HepG2 (cell line): ENCODE measurements at regions not wholly inside any gene's neighbourhood (a gene's known extent, or its start where the extent isn't known, plus 50 kb on each side); places are given as distances from the start of the nearest gene placed in this dataset.

Source experiments
- ATAC-seq: fragments of 200-7000 bp; cut with Tn5 transposase; 3 replicates; pipeline ENCODE4 v1.9.1; 2020; ENCODE audit warnings: mild to moderate bottlenecking, moderate library complexity
- BruUV-seq: library from RNA; stranded (reverse); fragments of 400-500 nt; replicated peaks from 2 replicates; lab custom pipeline; 2021; lab: Mats Ljungman, UMichigan
- CTCF ChIA-PET: fragments of 300-600 bp; formaldehyde crosslinking; extraction: SDS; loops from one replicate; lab custom pipeline; 2021; ENCODE audit warnings: low total read pairs, inconsistent platforms, low intra/inter-chr PET ratio; lab: Yijun Ruan, JAX
- POLR2A ChIA-PET: fragments of 350-600 bp; sonication (Branson Sonifier 250); formaldehyde crosslinking; loops from one replicate; lab custom pipeline; 2020; ENCODE audit warnings: antibody characterized with exemption, inconsistent platforms; lab: Yijun Ruan, JAX
- DNase-seq: peaks from one replicate; pipeline ENCODE4 v3.0.0-alpha.2; 2015; ENCODE audit warnings: low spot score
- FAIRE-seq: peaks from 3 replicates; lab custom pipeline; 2011; peaks lifted over from hg19 to GRCh38; lab: Jason Lieb, UNC
- H2AFZ ChIP-seq: one replicate; pipeline ENCODE4 v1.6.1; 2011; ENCODE audit warnings: low read length, inconsistent platforms
- H3K27ac ChIP-seq: fragments of 300-600 bp; 3 replicates; pipeline ENCODE4 v1.8.0; 2011; ENCODE audit warnings: mixed run types, mild to moderate bottlenecking, mixed read lengths, low read length, inconsistent platforms; ENCODE audit not compliant: insufficient read depth; ENCODE audit errors: extremely low read length
- H3K27me3 ChIP-seq, 2 experiments: fragments of 200-600 bp in 1 of 2; 2 replicates in 1 of 2; 3 replicates in 1 of 2; pipeline versions ENCODE4 v1.6.0 to v1.8.0; 2011; ENCODE audit warnings: low read length in 2 of 2, mild to moderate bottlenecking in 2 of 2, moderate library complexity in 2 of 2, inconsistent platforms in 1 of 2; ENCODE audit not compliant: insufficient read depth in 2 of 2, control insufficient read depth in 1 of 2
- H3K36me3 ChIP-seq, 2 experiments: fragments of 200-600 bp in 1 of 2; replicated peaks in 1 of 2; 2 replicates in 1 of 2; 3 replicates in 1 of 2; pipeline versions ENCODE4 v1.5.1 to v1.8.0; 2011; ENCODE audit warnings: low read length in 2 of 2, inconsistent platforms in 1 of 2; ENCODE audit not compliant: insufficient read depth in 2 of 2, control insufficient read depth in 1 of 2
- H3K4me1 ChIP-seq: 2 replicates; pipeline ENCODE4 v1.5.1; 2012; ENCODE audit warnings: low read length, inconsistent platforms; ENCODE audit not compliant: insufficient read depth
- H3K4me2 ChIP-seq: 2 replicates; pipeline ENCODE4 v1.6.0; 2011; ENCODE audit warnings: low read depth, low read length, inconsistent platforms
- H3K4me3 ChIP-seq, 3 experiments: fragments of 200-600 bp in 1 of 3; sonication (generic), shearing (Covaris generic) in 1 of 3; replicated peaks in 1 of 3; 2 replicates each; pipeline ENCODE4 v1.5.1; 2011 to 2016; ENCODE audit warnings: low read length in 3 of 3, inconsistent platforms in 2 of 3, low read depth in 2 of 3, mild to moderate bottlenecking in 2 of 3, control low read depth in 1 of 3, mixed read lengths in 1 of 3; ENCODE audit not compliant: insufficient read depth in 1 of 3
- H3K79me2 ChIP-seq: one replicate; pipeline ENCODE4 v1.6.1; 2011; ENCODE audit warnings: low read length, inconsistent platforms; ENCODE audit not compliant: insufficient read depth
- H3K9ac ChIP-seq: 2 replicates; pipeline ENCODE4 v1.6.0; 2011; ENCODE audit warnings: mild to moderate bottlenecking, low read depth, low read length, inconsistent platforms; ENCODE audit not compliant: insufficient read depth
- H3K9me3 ChIP-seq: 2 replicates; pipeline ENCODE4 v1.5.1; 2012; ENCODE audit warnings: mild to moderate bottlenecking, low read length
- H4K20me1 ChIP-seq: 2 replicates; pipeline ENCODE4 v1.6.0; 2011; ENCODE audit warnings: inconsistent platforms, mild to moderate bottlenecking, low read length, moderate library complexity; ENCODE audit not compliant: insufficient read depth
- AGO2 ChIP-seq: fragments of 200-400 bp; formaldehyde crosslinking; optimal IDR thresholded peaks from 2 replicates; pipeline ENCODE3; 2017; ENCODE audit warnings: mild to moderate bottlenecking, low read depth, low read length, moderate library complexity
- POLR2A ChIP-seq, 2 experiments: IDR thresholded peaks; 2 replicates each; pipeline ENCODE4 v1.6.1; 2011; ENCODE audit warnings: low read depth in 2 of 2, low read length in 2 of 2, mild to moderate bottlenecking in 1 of 2, moderate library complexity in 1 of 2; ENCODE audit not compliant: insufficient read depth in 1 of 2
- RARA ChIP-seq: IDR thresholded peaks from 2 replicates; pipeline ENCODE4 v1.6.1; 2016; ENCODE audit warnings: missing genetic modification reagents, missing compliant biosample characterization
- RXRA ChIP-seq: sonication (generic); formaldehyde crosslinking; IDR thresholded peaks from 2 replicates; pipeline ENCODE4 v1.5.1; 2020; ENCODE audit warnings: missing genetic modification reagents
- ZNF724P ChIP-seq: sonication (generic); formaldehyde crosslinking; IDR thresholded peaks from 2 replicates; pipeline ENCODE4 v1.8.0; 2022; ENCODE audit warnings: missing genetic modification reagents, borderline replicate concordance
- ZSCAN9 ChIP-seq: IDR thresholded peaks from 2 replicates; pipeline ENCODE4 v1.6.1; 2016; ENCODE audit warnings: borderline replicate concordance
- WGBS: methylation state at CpG from one replicate; pipeline ENCODE4 v1.1.6; 2017; ENCODE audit warnings: low lambda C conversion rate; 5-methylcytosine and 5-hydroxymethylcytosine counted together
- in situ Hi-C: cut with HindIII; loops from 2 replicates; pipeline ENCODE4 v1.10.0; 2017; ENCODE audit warnings: low pct_unique_long_range_greater_than_20kb; ENCODE audit not compliant: extremely low pct_ligation_motif_present
- intact Hi-C: fragments of 100-400 bp; cut with micrococcal nuclease; formaldehyde crosslinking; loops from one replicate; pipeline ENCODE4 v1.10.0; 2022; ENCODE audit not compliant: unreplicated experiment
- TF ChIP-seq, protein P1 (sequence below): sonication (generic); formaldehyde crosslinking; IDR thresholded peaks from 2 replicates; pipeline ENCODE4 v1.5.0; 2020; ENCODE audit warnings: missing genetic modification reagents
- TF ChIP-seq, protein P2 (sequence below): sonication (generic); formaldehyde crosslinking; IDR thresholded peaks from 2 replicates; pipeline ENCODE4 v1.5.0; 2020; ENCODE audit warnings: mild to moderate bottlenecking, low read depth, missing genetic modification reagents, borderline replicate concordance

DNA sequence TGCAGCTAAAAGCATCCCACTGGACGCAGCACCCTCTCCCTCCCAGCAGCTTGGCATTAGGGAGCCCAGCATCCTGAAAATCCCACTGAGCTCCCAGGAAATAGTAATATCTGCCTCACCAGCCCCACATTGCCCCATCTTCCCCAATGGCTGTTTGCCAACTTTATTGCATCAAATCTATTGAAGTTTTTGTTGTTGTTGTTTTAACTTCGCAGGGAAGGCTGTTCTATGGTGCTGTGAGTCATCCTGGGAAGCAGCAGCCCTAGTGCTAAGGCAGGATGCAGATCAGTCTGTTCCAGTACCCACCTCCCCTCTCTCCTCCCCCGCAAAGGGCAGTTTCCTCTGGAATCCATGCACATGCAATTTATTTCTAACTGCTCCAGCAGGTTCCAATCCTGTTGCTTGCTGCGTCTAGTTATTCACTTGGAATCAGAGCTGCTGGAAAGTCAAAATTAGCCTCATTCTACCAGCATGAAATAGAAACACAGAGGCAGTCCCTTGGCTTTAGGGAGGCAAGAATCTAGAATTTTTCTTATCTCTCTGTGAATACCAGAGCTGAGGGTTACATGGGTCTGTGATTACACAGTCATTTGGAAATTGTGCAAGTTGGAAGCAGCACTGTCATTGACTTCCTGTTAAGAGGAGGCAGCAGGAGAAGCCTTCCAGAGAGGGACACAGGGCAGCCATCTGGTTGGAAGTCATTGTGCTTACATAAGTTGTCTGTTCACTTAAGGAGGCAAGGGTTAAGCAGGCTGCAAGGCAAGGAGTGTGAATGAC, 115.9 kb upstream of the CACUL1 start:
- Histone ChIP-seq H3K4me1 (peaks cover 10% of the 10 kb centered on the region), H3K4me3 (no peak overlapping the region), H3K36me3 (no peaks in the 10 kb centered on the region), H3K79me2 (no peaks in the 10 kb centered on the region), H3K27me3 (no peaks in the 10 kb centered on the region), H3K27ac (no peak overlapping the region), H3K9ac (no peak overlapping the region), H2AFZ (no peak overlapping the region), H4K20me1 (no peaks in the 10 kb centered on the region), H3K9me3 (no peaks in the 10 kb centered on the region), H3K4me2 (no peak overlapping the region)
- WGBS, result 40% methylated on average over 3 of the region's 4 CpGs
- DNase-seq (peak; percentile 8), FAIRE-seq (no peak), ATAC-seq (no peak)
- intact Hi-C loops, result no loop called here
- in situ Hi-C loops, result no loop called here
- ChIA-PET CTCF (no interaction called here), POLR2A (no interaction called here)
- no TSS peak for BruUV-seq
- TF ChIP-seq RARA (CRISPR knock-in tag), result no peak
- no peak for TF ChIP-seq ZNF724P (CRISPR knock-in tag)
- TF ChIP-seq, protein P1, sequence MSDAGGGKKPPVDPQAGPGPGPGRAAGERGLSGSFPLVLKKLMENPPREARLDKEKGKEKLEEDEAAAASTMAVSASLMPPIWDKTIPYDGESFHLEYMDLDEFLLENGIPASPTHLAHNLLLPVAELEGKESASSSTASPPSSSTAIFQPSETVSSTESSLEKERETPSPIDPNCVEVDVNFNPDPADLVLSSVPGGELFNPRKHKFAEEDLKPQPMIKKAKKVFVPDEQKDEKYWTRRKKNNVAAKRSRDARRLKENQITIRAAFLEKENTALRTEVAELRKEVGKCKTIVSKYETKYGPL (CRISPR knock-in tag), result no peak
- no peak for TF ChIP-seq ZSCAN9 (CRISPR knock-in tag)

- H3K36me3 ChIP-seq, result no peaks in the 10 kb centered on the region
- H3K79me2 ChIP-seq, result no peaks in the 10 kb centered on the region
- H3K9me3 ChIP-seq, result no peaks in the 10 kb centered on the region
- BruUV-seq, result no TSS peak
- H3K9ac ChIP-seq, result no peak overlapping the region
- ChIA-PET CTCF (no interaction called here), POLR2A (no interaction called here)
- H3K27ac ChIP-seq, result no peak overlapping the region
- H3K4me1 ChIP-seq, result peaks cover 3% of the 10 kb centered on the region
- H2AFZ ChIP-seq, result no peak overlapping the region
- in situ Hi-C loops (no loop called here), intact Hi-C loops (no loop called here)
- TF ChIP-seq RXRA (CRISPR knock-in tag) (no peak), POLR2A (IDR thresholded peaks at IDR 0.05; ENCODE audit: insufficient read depth in 1 of 2, low read depth in 2 of 2, low read length in 2 of 2) (no peak), AGO2 (no peak)
- TF ChIP-seq, protein P2, sequence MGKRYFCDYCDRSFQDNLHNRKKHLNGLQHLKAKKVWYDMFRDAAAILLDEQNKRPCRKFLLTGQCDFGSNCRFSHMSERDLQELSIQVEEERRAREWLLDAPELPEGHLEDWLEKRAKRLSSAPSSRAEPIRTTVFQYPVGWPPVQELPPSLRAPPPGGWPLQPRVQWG (CRISPR knock-in tag), result no peak
- no peak for DNase-seq
- H3K4me2 ChIP-seq, result no peak overlapping the region
- H4K20me1 ChIP-seq, result no peaks in the 10 kb centered on the region
- no peak for FAIRE-seq
- 13% methylated on average over 2 of the region's 2 CpGs for WGBS
- H3K4me3 ChIP-seq, result no peak overlapping the region
- no peaks in the 10 kb centered on the region for H3K27me3 ChIP-seq
- ATAC-seq, result no peak
Measured at GRCh38 chr10:118871244-118871865, 116.6 kb upstream of the CACUL1 start.
